Fibroblast of the aortic adventitia (primary cell): ENCODE measurements at regions not wholly inside any gene's neighbourhood (a gene's known extent, or its start where the extent isn't known, plus 50 kb on each side); places are given as distances from the start of the nearest gene placed in this dataset.

Experiments used
- DNase-seq: peaks from one replicate; pipeline ENCODE4 v3.0.0-alpha.2; 2010; ENCODE audit warnings: low read depth
- H3K4me3 ChIP-seq: 2 replicates; pipeline ENCODE4 v1.5.1; 2011; ENCODE audit warnings: low read depth, mild to moderate bottlenecking, control low read depth, low read length, moderate library complexity
- CTCF ChIP-seq: IDR thresholded peaks from 2 replicates; pipeline ENCODE4 v1.5.1; 2011; ENCODE audit warnings: mild to moderate bottlenecking, low read length, control low read depth, inconsistent platforms; ENCODE audit not compliant: insufficient read depth

DNA sequence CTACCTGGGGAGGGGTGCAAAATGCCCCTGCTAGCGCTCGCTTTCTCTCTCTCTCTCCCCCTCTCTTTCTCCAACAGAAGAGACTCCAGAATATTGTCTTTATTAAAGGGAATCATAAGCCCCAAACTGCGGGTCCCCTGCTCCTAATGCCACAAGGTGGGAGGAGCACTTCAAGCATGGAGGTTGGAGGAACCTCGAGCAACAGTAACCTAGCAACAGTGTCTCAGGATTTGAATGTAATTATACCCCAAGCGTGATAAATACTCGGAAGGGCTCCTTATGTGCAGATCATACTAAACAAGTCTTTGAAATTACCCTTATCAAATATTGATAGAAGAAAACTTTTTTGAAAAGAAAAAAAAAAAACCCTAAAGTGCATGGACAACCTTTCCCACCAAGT lies 582.2 kb upstream of the PPP2R3A start:
- H3K4me3 ChIP-seq, result no peak overlapping the region
- DNase-seq, result no peak
- TF ChIP-seq CTCF, result no peak

- no peak for DNase-seq
- no peak for TF ChIP-seq CTCF
- H3K4me3 ChIP-seq, result no peak overlapping the region
Measured at GRCh38 chr3:135392151-135392550, 573.4 kb upstream of the PPP2R3A start.

DNA sequence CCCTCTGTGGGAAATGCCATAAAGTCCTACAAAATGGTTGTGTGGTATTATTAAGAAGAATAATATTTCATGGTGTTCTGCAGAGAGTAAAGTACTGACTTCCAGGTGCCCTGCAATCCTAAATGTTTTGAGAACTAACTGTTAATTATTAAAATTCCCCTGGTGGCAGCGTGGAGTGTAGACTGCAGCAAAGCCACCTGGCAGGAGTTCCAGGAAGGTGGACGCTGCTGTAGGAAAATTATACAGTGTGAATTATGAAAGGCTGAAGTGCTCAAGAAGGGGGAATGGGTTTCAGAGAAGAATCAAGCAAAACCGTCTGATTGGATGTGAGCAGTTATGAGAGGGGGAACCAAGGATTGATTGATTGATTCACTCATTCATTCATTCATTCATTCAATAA lies 572.4 kb upstream of the PPP2R3A start:
- TF ChIP-seq CTCF, result no peak
- no peak overlapping the region for H3K4me3 ChIP-seq

DNA sequence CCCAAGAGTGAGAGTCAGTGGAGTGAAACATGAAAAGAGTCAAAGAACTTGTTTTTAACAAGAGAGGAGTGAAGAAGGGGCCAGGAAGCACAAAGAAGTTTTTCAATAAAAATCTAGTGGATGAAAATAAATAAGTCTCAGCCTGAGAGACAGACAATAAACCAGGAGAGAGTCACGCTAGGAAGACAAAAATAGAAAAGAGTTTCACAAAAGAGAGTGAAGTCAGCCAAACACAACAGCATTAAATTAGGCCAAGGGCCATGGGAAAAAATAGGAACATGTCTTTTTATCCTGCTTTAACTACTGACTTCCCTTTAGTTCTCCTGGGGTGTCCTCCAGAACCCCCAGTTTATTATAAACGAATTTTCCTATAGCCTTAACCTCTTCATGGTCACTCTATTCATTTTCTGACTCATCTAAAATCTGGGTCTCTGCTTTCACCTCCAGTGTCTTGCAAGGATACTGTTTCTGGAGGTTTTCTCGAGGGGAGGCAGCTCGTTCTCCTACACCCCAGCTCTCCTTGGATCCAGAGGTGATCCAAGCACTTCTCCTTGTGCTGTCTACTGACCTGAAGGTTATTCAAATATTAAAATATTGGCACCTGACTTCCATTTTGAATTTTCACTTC lies 571.5 kb upstream of the PPP2R3A start:
- TF ChIP-seq CTCF, result no peak
- DNase-seq, result no peak
- H3K4me3 ChIP-seq, result no peak overlapping the region

More for the DNA sequence above, 572.4 kb upstream of the PPP2R3A start:
- no peak for DNase-seq

DNA sequence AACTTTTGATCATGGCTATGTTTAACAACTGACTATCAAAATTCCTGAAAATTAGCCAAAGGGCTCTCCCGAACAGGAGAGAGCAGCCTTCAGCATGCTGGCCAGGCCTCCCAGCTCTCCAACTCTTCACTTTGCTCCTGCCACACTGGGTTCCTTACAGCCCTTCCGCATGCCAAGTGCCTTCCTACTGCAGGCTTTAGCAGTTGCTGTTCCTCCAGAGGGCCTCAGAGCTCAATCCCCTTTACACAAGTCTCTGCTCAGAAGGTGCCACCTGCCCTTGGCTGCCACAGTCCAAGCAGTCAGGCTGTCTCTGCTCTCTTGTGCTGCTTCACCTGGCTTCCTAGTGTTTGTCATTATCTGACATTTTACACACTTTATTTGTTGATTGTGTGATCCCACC lies 553.1 kb upstream of the PPP2R3A start:
- H3K4me3 ChIP-seq, result no peak overlapping the region
- no peak for TF ChIP-seq CTCF
- no peak for DNase-seq

DNA sequence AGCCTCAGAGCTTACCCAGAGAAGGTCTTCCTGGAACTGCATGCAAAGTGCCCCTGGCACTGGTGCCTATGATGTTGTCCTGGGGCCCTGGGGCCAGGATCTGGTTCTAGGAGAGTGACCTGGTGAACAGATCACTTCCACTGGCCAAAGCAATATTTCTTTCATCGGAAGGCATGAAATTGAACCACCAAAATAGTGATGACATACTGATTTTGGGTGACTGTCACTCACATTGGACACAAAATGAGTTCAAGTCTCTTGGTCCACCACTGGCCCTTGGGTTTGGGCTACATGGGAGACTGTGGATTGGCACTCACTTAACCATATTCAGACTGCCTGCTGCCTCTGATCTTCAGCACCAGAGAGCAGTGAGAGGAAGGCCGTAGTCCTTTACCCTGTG lies 549.3 kb upstream of the PPP2R3A start:
- no peak for DNase-seq
- TF ChIP-seq CTCF, result no peak
- no peak overlapping the region for H3K4me3 ChIP-seq

- no peak for TF ChIP-seq CTCF
- no peak for DNase-seq
Measured at GRCh38 chr3:135419155-135419554, 546.4 kb upstream of the PPP2R3A start.

More at GRCh38 chr3:135419155-135419554, 546.4 kb upstream of the PPP2R3A start:
- H3K4me3 ChIP-seq, result no peak overlapping the region
